ENCODE measurements at regions not wholly inside any gene's neighbourhood (a gene's known extent, or its start where the extent isn't known, plus 50 kb on each side); places are given as distances from the start of the nearest gene placed in this dataset.
A peak's percentile ranks its signal among the peaks of the same experiment; 100 is the strongest.

DNA sequence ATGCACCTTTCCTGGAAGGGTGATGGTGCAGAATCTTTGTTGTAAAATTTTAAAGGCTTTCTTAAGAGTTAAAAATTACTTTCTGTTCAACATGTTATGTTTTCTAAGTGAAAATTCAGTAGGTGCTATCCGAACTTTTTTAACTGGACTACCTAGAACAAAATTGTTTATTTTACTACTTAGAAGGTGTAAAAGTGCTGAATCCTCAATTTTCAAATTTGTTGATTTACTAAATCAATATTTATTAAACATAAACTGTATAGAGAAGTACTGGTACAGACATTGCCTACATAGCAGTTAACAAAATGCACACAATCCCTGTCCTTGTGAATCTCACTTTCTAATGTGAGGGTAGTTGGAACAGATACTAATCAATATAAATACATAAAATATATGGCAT is 277.5 kb downstream of the CTH start:
- no peaks in the 10 kb centered on the region for H3K9me3 ChIP-seq (ENCODE audit: low read depth)
- no peak overlapping the region for H3K27ac ChIP-seq
- Mint-ChIP-seq H3K4me3 (no peak overlapping the region), H3K27ac (no peak overlapping the region), H3K4me1 (no peaks in the 10 kb centered on the region), H3K36me3 (no peaks in the 10 kb centered on the region), H3K27me3 (ENCODE audit: insufficient read depth, low read depth) (no peaks in the 10 kb centered on the region), H3K9me3 (no peaks in the 10 kb centered on the region)
- no peak overlapping the region for H3K9ac ChIP-seq
- no peaks in the 10 kb centered on the region for H3K27me3 ChIP-seq
- H3K36me3 ChIP-seq, result no peaks in the 10 kb centered on the region
- no peak for DNase-seq (ENCODE audit: low spot score)
- no peaks in the 10 kb centered on the region for H3K79me2 ChIP-seq (ENCODE audit: low read depth)
- no peaks in the 10 kb centered on the region for H4K20me1 ChIP-seq (ENCODE audit: low read depth)
- no peaks in the 10 kb centered on the region for H3K4me1 ChIP-seq
- no peak overlapping the region for H3K4me2 ChIP-seq
- H3F3A ChIP-seq (ENCODE audit: low read depth), result no peaks in the 10 kb centered on the region
- H2AFZ ChIP-seq (replicated peaks), result no peak overlapping the region
- no peak overlapping the region for H3K4me3 ChIP-seq
- TF ChIP-seq EZH2 (IDR thresholded peaks at IDR 0.05) (no peak), EZH2phosphoT487 (IDR thresholded peaks at IDR 0.05) (no peak)
- TF ChIP-seq, protein P1, sequence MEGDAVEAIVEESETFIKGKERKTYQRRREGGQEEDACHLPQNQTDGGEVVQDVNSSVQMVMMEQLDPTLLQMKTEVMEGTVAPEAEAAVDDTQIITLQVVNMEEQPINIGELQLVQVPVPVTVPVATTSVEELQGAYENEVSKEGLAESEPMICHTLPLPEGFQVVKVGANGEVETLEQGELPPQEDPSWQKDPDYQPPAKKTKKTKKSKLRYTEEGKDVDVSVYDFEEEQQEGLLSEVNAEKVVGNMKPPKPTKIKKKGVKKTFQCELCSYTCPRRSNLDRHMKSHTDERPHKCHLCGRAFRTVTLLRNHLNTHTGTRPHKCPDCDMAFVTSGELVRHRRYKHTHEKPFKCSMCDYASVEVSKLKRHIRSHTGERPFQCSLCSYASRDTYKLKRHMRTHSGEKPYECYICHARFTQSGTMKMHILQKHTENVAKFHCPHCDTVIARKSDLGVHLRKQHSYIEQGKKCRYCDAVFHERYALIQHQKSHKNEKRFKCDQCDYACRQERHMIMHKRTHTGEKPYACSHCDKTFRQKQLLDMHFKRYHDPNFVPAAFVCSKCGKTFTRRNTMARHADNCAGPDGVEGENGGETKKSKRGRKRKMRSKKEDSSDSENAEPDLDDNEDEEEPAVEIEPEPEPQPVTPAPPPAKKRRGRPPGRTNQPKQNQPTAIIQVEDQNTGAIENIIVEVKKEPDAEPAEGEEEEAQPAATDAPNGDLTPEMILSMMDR (IDR thresholded peaks at IDR 0.05), result no peak

DNA sequence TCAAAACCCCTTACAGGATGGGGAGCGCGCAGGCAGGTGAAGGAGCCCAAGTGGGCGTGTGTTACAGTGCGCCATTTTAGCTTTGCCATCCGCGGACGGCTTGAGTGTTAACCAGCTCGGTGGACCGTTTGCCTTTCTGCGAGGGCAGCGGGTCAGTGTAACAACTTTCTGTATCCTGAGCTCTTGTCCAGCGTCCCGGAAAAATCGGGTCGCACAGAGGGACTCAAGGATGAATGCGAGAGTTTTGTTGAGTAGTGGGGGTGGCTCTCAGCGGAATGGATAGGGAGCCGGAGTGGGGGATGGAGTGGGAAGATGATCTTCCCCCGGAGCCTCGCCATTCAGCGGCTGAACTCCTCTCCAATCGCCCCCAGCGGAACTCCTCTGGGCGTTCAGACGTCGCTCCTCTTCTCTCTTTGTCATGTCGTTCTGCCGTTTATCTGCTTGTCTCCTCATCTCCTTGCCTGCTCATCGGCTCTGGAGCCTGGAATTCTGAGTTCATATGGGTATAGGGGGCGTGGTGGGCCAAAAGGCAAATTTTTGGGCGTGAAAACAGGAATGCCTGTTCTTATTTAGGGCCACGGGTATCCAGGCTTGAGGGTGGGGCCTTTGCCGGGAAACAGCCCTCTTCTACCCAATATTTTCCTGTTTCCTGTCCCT is 295.4 kb downstream of the CTH start:
- peak overlapping the region; percentile 77 for H3K4me3 Mint-ChIP-seq
- no peak overlapping the region for H3K27ac ChIP-seq
- peak overlapping the region; percentile 99 for H2AFZ ChIP-seq (replicated peaks)
- no peaks in the 10 kb centered on the region for H3K9me3 Mint-ChIP-seq
- H3K4me2 ChIP-seq, result peak overlapping the region; percentile 83
- peaks cover 7% of the 10 kb centered on the region for H3K4me1 ChIP-seq
- H3K9ac ChIP-seq, result peak overlapping the region; percentile 35
- no peaks in the 10 kb centered on the region for H3K9me3 ChIP-seq (ENCODE audit: low read depth)
- H3K36me3 ChIP-seq, result no peaks in the 10 kb centered on the region
- H3K36me3 Mint-ChIP-seq, result no peaks in the 10 kb centered on the region
- peak overlapping the region; percentile 51 for H3K4me3 ChIP-seq
- no peaks in the 10 kb centered on the region for H4K20me1 ChIP-seq (ENCODE audit: low read depth)
- H3K4me1 Mint-ChIP-seq, result no peaks in the 10 kb centered on the region
- no peaks in the 10 kb centered on the region for H3K79me2 ChIP-seq (ENCODE audit: low read depth)
- H3K27me3 ChIP-seq, result peaks cover 4% of the 10 kb centered on the region
- no peak overlapping the region for H3K27ac Mint-ChIP-seq
- no peaks in the 10 kb centered on the region for H3F3A ChIP-seq (ENCODE audit: low read depth)
- peak; percentile 69 for DNase-seq (ENCODE audit: low spot score)
- peak; percentile 19 for TF ChIP-seq EZH2 (IDR thresholded peaks at IDR 0.05)
- TF ChIP-seq, protein P1 (IDR thresholded peaks at IDR 0.05), result no peak
- H3K27me3 Mint-ChIP-seq (ENCODE audit: insufficient read depth, low read depth), result no peaks in the 10 kb centered on the region

DNA sequence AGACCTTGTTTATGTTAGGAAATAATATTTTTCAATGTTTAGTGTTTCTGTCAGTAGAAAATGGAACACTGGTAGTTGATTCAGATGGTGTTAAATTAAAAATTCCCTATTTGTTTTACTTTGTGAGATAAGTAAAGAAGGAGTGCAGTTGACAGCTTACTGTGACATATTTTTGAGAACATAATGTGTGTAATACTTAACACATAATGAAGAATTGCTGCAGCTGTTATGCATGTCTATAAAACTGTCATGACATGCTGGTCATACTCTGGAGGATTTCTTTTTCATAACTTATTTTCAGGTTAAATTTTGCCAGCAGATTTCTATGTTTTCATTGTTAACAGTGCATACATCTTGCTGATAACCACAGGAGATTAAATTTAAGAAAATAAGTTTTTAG is 296.1 kb downstream of the CTH start:
- Histone ChIP-seq H3K79me2 (ENCODE audit: low read depth) (no peaks in the 10 kb centered on the region), H3K27ac (no peak overlapping the region), H3K4me3 (peak overlapping the region; percentile 51), H3K27me3 (peaks cover 4% of the 10 kb centered on the region), H3K4me1 (peaks cover 7% of the 10 kb centered on the region), H3K4me2 (peak overlapping the region; percentile 83), H2AFZ (replicated peaks) (peak overlapping the region; percentile 99), H3K36me3 (no peaks in the 10 kb centered on the region), H4K20me1 (ENCODE audit: low read depth) (no peaks in the 10 kb centered on the region), H3K9me3 (ENCODE audit: low read depth) (no peaks in the 10 kb centered on the region), H3F3A (ENCODE audit: low read depth) (no peaks in the 10 kb centered on the region), H3K9ac (no peak overlapping the region)
- no peaks in the 10 kb centered on the region for H3K4me1 Mint-ChIP-seq
- H3K9me3 Mint-ChIP-seq, result no peaks in the 10 kb centered on the region
- H3K27ac Mint-ChIP-seq, result no peak overlapping the region
- TF ChIP-seq EZH2 (IDR thresholded peaks at IDR 0.05) (no peak), EZH2phosphoT487 (IDR thresholded peaks at IDR 0.05) (no peak)
- TF ChIP-seq, protein P1 (IDR thresholded peaks at IDR 0.05), result no peak
- no peak overlapping the region for H3K4me3 Mint-ChIP-seq
- no peaks in the 10 kb centered on the region for H3K36me3 Mint-ChIP-seq
- H3K27me3 Mint-ChIP-seq (ENCODE audit: insufficient read depth, low read depth), result no peaks in the 10 kb centered on the region
- DNase-seq (ENCODE audit: low spot score), result no peak
